ENCODE measurements at regions not wholly inside any gene's neighbourhood (a gene's known extent, or its start where the extent isn't known, plus 50 kb on each side); places are given as distances from the start of the nearest gene placed in this dataset.

DNA sequence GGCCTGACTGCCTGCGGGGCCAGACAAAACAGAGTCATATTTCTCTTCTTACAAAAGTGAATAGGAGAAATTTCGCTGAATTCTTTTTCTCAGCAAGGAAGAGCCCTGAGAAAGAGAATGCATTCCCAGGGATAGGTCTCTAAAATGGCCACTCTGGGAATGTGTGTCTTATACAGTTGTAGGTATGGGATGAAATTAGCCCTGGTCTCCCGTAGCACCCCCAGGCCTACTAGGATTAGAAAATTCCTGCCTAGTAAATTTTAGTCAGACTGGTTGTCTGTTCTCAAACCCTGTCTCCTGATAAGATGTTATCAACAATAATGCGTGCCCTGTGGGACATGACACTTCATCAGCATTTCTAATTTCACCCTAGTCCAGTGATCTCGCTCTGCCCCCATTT is 920.1 kb downstream of the LTN1 start:
- TF ChIP-seq, protein P1, sequence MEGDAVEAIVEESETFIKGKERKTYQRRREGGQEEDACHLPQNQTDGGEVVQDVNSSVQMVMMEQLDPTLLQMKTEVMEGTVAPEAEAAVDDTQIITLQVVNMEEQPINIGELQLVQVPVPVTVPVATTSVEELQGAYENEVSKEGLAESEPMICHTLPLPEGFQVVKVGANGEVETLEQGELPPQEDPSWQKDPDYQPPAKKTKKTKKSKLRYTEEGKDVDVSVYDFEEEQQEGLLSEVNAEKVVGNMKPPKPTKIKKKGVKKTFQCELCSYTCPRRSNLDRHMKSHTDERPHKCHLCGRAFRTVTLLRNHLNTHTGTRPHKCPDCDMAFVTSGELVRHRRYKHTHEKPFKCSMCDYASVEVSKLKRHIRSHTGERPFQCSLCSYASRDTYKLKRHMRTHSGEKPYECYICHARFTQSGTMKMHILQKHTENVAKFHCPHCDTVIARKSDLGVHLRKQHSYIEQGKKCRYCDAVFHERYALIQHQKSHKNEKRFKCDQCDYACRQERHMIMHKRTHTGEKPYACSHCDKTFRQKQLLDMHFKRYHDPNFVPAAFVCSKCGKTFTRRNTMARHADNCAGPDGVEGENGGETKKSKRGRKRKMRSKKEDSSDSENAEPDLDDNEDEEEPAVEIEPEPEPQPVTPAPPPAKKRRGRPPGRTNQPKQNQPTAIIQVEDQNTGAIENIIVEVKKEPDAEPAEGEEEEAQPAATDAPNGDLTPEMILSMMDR (IDR thresholded peaks at IDR 0.05; ENCODE audit: insufficient read depth, low read length, poor library complexity, severe bottlenecking), result no peak
- TF ChIP-seq EZH2phosphoT487 (conservative IDR thresholded peaks at IDR 0.05; ENCODE audit: low read length), result no peak
- Histone ChIP-seq H4K20me1 (ENCODE audit: low read depth, low read length) (no peaks in the 10 kb centered on the region), H3K4me2 (ENCODE audit: low read depth, low read length, poor library complexity, severe bottlenecking) (no peak overlapping the region), H3K4me3 (ENCODE audit: insufficient read depth, low read length, poor library complexity, severe bottlenecking) (no peak overlapping the region), H3K79me2 (ENCODE audit: insufficient read depth, low read length) (no peaks in the 10 kb centered on the region), H2AFZ (ENCODE audit: low read depth, low read length, severe bottlenecking) (no peak overlapping the region), H3K9me3 (ENCODE audit: insufficient read depth, low read length) (no peaks in the 10 kb centered on the region), H3K9ac (ENCODE audit: low read length) (no peak overlapping the region), H3K36me3 (ENCODE audit: low read length) (no peaks in the 10 kb centered on the region), H3K9me2 (replicated peaks; ENCODE audit: insufficient read depth, low read length) (no peaks in the 10 kb centered on the region), H3F3A (ENCODE audit: insufficient read depth) (no peaks in the 10 kb centered on the region), H3K27ac (ENCODE audit: low read depth, low read length) (no peak overlapping the region), H3K27me3 (ENCODE audit: low read length) (no peaks in the 10 kb centered on the region)

GRCh38 chr21:28069450-28069923 is 923.2 kb downstream of the LTN1 start:
- Histone ChIP-seq H3K9ac (ENCODE audit: low read length) (no peak overlapping the region), H3K36me3 (ENCODE audit: low read length) (no peaks in the 10 kb centered on the region), H3K27me3 (ENCODE audit: low read length) (no peaks in the 10 kb centered on the region), H4K20me1 (ENCODE audit: low read depth, low read length) (no peaks in the 10 kb centered on the region), H3F3A (ENCODE audit: insufficient read depth) (no peaks in the 10 kb centered on the region), H3K9me2 (replicated peaks; ENCODE audit: insufficient read depth, low read length) (no peaks in the 10 kb centered on the region), H2AFZ (ENCODE audit: low read depth, low read length, severe bottlenecking) (no peak overlapping the region), H3K4me3 (ENCODE audit: insufficient read depth, low read length, poor library complexity, severe bottlenecking) (no peak overlapping the region), H3K4me2 (ENCODE audit: low read depth, low read length, poor library complexity, severe bottlenecking) (no peak overlapping the region), H3K27ac (ENCODE audit: low read depth, low read length) (no peak overlapping the region), H3K79me2 (ENCODE audit: insufficient read depth, low read length) (no peaks in the 10 kb centered on the region), H3K9me3 (ENCODE audit: insufficient read depth, low read length) (no peaks in the 10 kb centered on the region)
- TF ChIP-seq, protein P1 (IDR thresholded peaks at IDR 0.05; ENCODE audit: insufficient read depth, low read length, poor library complexity, severe bottlenecking), result no peak
- no peak for TF ChIP-seq EZH2phosphoT487 (conservative IDR thresholded peaks at IDR 0.05; ENCODE audit: low read length)

DNA sequence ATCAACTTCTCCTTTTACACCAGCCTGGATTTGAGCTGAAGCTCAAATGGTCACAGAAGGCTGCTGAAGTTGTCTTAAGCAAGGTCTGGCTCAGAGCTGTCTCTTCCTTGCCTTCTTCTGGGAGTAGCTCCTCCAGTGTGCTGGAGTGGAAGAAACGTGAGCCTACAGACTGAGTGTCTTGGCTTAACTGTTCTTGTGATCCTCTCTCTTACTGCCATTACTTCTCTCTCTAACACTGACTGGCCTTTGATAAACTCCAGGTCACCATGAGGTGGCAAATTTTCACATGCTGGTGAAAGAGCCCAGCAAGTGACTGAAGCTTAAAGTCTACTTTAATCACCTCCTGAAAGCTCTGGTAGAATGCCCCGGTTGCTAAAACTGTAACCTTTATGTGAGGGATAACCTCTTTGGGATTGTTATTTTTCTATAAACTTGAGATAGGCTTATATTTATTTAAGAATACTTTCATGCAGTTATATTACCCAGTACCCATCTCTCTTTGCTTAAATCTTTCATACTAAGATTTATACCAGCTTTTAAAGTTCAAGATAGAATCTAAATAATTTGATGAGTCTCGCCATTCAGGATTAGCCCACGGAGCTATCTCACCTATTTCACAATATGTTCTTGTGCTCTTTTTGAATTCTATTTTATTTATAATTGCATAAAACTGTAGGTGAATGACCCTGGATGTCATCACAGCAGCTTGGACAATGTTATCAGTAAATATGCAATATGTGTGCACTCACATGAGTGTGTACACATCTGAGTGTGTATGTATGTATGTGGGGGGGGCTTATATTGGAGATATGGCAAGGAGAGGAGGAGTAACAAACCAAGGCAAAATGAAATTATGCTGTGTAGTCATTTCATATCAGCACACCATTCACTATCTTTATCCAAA is 924.0 kb downstream of the LTN1 start:
- H3K9me3 ChIP-seq (ENCODE audit: insufficient read depth, low read length), result no peaks in the 10 kb centered on the region
- H3F3A ChIP-seq (ENCODE audit: insufficient read depth), result no peaks in the 10 kb centered on the region
- no peaks in the 10 kb centered on the region for H3K27me3 ChIP-seq (ENCODE audit: low read length)
- no peaks in the 10 kb centered on the region for H3K9me2 ChIP-seq (replicated peaks; ENCODE audit: insufficient read depth, low read length)
- no peak overlapping the region for H3K9ac ChIP-seq (ENCODE audit: low read length)
- H3K4me3 ChIP-seq (ENCODE audit: insufficient read depth, low read length, poor library complexity, severe bottlenecking), result no peak overlapping the region
- no peak overlapping the region for H2AFZ ChIP-seq (ENCODE audit: low read depth, low read length, severe bottlenecking)
- H3K27ac ChIP-seq (ENCODE audit: low read depth, low read length), result no peak overlapping the region
- H3K4me2 ChIP-seq (ENCODE audit: low read depth, low read length, poor library complexity, severe bottlenecking), result no peak overlapping the region
- TF ChIP-seq, protein P1 (IDR thresholded peaks at IDR 0.05; ENCODE audit: insufficient read depth, low read length, poor library complexity, severe bottlenecking), result no peak
- TF ChIP-seq EZH2phosphoT487 (conservative IDR thresholded peaks at IDR 0.05; ENCODE audit: low read length), result no peak
- no peaks in the 10 kb centered on the region for H3K36me3 ChIP-seq (ENCODE audit: low read length)
- H4K20me1 ChIP-seq (ENCODE audit: low read depth, low read length), result no peaks in the 10 kb centered on the region
- no peaks in the 10 kb centered on the region for H3K79me2 ChIP-seq (ENCODE audit: insufficient read depth, low read length)
